ENCODE measurements at regions not wholly inside any gene's neighbourhood (a gene's known extent, or its start where the extent isn't known, plus 50 kb on each side); places are given as distances from the start of the nearest gene placed in this dataset.

- no peaks in the 10 kb centered on the region for H3K79me2 ChIP-seq (ENCODE audit: insufficient read depth)
- 0 out of 2 replicates have a peak, but pooled peaks cover 2% of the 10 kb centered on the region for H3K27me3 ChIP-seq (replicated peaks; ENCODE audit: insufficient read depth)
- no peak overlapping the region for H3K27ac ChIP-seq
- H3K9ac ChIP-seq: no peak overlapping the region
- H3K9me2 ChIP-seq (ENCODE audit: insufficient read depth): no peaks in the 10 kb centered on the region
- no peaks in the 10 kb centered on the region for H3K4me1 ChIP-seq (ENCODE audit: insufficient read depth)
- no peaks in the 10 kb centered on the region for H3K36me3 ChIP-seq (ENCODE audit: low read depth)
- no peak overlapping the region for H2AFZ ChIP-seq
- no peaks in the 10 kb centered on the region for H4K20me1 ChIP-seq (ENCODE audit: insufficient read depth)
- WGBS, 2 experiments (ENCODE audit: low coverage in 1 of 2, low lambda C conversion rate in 2 of 2, missing lambda C conversion rate in 2 of 2): 0% methylated on average over 1 of the region's 1 CpG
- H3K4me3 ChIP-seq: no peak overlapping the region
- no peaks in the 10 kb centered on the region for H3F3A ChIP-seq (ENCODE audit: insufficient read depth)
- no peak for TF ChIP-seq EZH2 (IDR thresholded peaks at IDR 0.05; ENCODE audit: insufficient read depth, poor library complexity, severe bottlenecking)
- TF ChIP-seq EZH2phosphoT487 (IDR thresholded peaks at IDR 0.05; ENCODE audit: insufficient read depth, low read depth): no peak
- no peaks in the 10 kb centered on the region for H3K9me3 ChIP-seq (ENCODE audit: low read depth)
- no peak overlapping the region for H3K4me2 ChIP-seq (ENCODE audit: unreplicated experiment)
- in situ Hi-C loops (cut with MboI): no loop called here
- no peak for DNase-seq
Observed at GRCh38 chr11:116406042-116406441, 366.7 kb downstream of the BUD13 start.

GRCh38 chr11:116404462-116404798 is 368.4 kb downstream of the BUD13 start:
- no peak for DNase-seq
- Histone ChIP-seq H3K27me3 (replicated peaks; ENCODE audit: insufficient read depth) (0 out of 2 replicates have a peak, but pooled peaks cover 2% of the 10 kb centered on the region), H2AFZ (no peak overlapping the region), H4K20me1 (ENCODE audit: insufficient read depth) (no peaks in the 10 kb centered on the region), H3K4me1 (ENCODE audit: insufficient read depth) (no peaks in the 10 kb centered on the region), H3K79me2 (ENCODE audit: insufficient read depth) (no peaks in the 10 kb centered on the region), H3K9me2 (ENCODE audit: insufficient read depth) (no peaks in the 10 kb centered on the region), H3K9ac (no peak overlapping the region), H3K4me3 (no peak overlapping the region), H3K4me2 (ENCODE audit: unreplicated experiment) (no peak overlapping the region), H3F3A (ENCODE audit: insufficient read depth) (no peaks in the 10 kb centered on the region), H3K36me3 (ENCODE audit: low read depth) (no peaks in the 10 kb centered on the region), H3K27ac (no peak overlapping the region), H3K9me3 (ENCODE audit: low read depth) (no peaks in the 10 kb centered on the region)
- WGBS, 2 experiments (ENCODE audit: low coverage in 1 of 2, low lambda C conversion rate in 2 of 2, missing lambda C conversion rate in 2 of 2): 8 to 12% methylated on average over 3 of the region's 3 CpGs
- TF ChIP-seq EZH2 (IDR thresholded peaks at IDR 0.05; ENCODE audit: insufficient read depth, poor library complexity, severe bottlenecking) (no peak), EZH2phosphoT487 (IDR thresholded peaks at IDR 0.05; ENCODE audit: insufficient read depth, low read depth) (no peak)
- in situ Hi-C loops (cut with MboI): no loop called here

DNA sequence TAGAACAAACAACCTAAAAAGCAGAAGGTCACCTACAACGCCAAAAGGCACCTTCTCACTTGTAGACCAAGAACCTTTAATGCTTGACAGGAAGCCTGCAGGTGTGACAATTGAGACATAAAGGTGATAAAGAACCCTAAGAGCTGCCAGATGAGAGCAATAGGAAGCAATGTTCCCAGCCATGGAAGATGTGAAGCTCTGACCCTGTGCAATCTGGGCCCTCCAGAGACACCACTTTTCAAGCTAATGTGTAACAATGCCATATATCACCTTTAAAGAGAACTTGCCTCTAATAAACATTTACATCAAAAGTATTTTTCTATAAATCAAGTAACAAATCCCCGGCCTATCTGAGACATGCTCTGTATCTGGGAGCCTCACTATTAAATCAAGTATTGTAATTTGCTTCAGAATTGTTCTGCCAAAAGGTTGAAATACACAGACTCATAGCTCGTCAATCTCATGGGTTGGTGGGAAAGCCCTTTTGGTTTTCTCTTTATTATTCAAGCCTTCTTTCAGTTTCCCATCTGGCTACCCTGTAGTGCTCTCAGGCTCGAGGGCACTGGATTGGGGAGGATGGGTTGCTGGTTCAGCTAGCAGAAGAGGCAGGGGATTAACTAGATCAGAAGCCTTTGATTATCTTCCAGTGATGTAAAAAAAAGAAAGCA is 368.9 kb downstream of the BUD13 start:
- Histone ChIP-seq H3K9me2 (ENCODE audit: insufficient read depth) (no peaks in the 10 kb centered on the region), H3K79me2 (ENCODE audit: insufficient read depth) (no peaks in the 10 kb centered on the region), H3K27me3 (replicated peaks; ENCODE audit: insufficient read depth) (0 out of 2 replicates have a peak, but pooled peaks cover 2% of the 10 kb centered on the region), H3K36me3 (ENCODE audit: low read depth) (no peaks in the 10 kb centered on the region), H3K9ac (no peak overlapping the region), H3F3A (ENCODE audit: insufficient read depth) (no peaks in the 10 kb centered on the region), H2AFZ (no peak overlapping the region), H3K27ac (no peak overlapping the region), H3K4me1 (ENCODE audit: insufficient read depth) (no peaks in the 10 kb centered on the region), H4K20me1 (ENCODE audit: insufficient read depth) (no peaks in the 10 kb centered on the region), H3K4me3 (no peak overlapping the region), H3K4me2 (ENCODE audit: unreplicated experiment) (no peak overlapping the region), H3K9me3 (ENCODE audit: low read depth) (no peaks in the 10 kb centered on the region)
- in situ Hi-C loops (cut with MboI): no loop called here
- no peak for DNase-seq
- TF ChIP-seq EZH2 (IDR thresholded peaks at IDR 0.05; ENCODE audit: insufficient read depth, poor library complexity, severe bottlenecking): no peak
- TF ChIP-seq EZH2phosphoT487 (IDR thresholded peaks at IDR 0.05; ENCODE audit: insufficient read depth, low read depth): no peak
- WGBS, 2 experiments (ENCODE audit: low coverage in 1 of 2, low lambda C conversion rate in 2 of 2, missing lambda C conversion rate in 2 of 2): 4 to 11% methylated on average over 4 of the region's 4 CpGs

GRCh38 chr11:116400081-116400480 is 372.7 kb downstream of the BUD13 start:
- Histone ChIP-seq H3F3A (ENCODE audit: insufficient read depth) (no peaks in the 10 kb centered on the region), H3K27me3 (replicated peaks; ENCODE audit: insufficient read depth) (0 out of 2 replicates have a peak, but pooled peaks cover 2% of the 10 kb centered on the region), H3K79me2 (ENCODE audit: insufficient read depth) (no peaks in the 10 kb centered on the region), H2AFZ (no peak overlapping the region), H3K36me3 (ENCODE audit: low read depth) (no peaks in the 10 kb centered on the region), H3K4me1 (ENCODE audit: insufficient read depth) (no peaks in the 10 kb centered on the region), H3K9me2 (ENCODE audit: insufficient read depth) (no peaks in the 10 kb centered on the region), H3K4me2 (ENCODE audit: unreplicated experiment) (no peak overlapping the region), H3K9me3 (ENCODE audit: low read depth) (no peaks in the 10 kb centered on the region), H3K9ac (no peak overlapping the region), H4K20me1 (ENCODE audit: insufficient read depth) (no peaks in the 10 kb centered on the region), H3K27ac (no peak overlapping the region), H3K4me3 (no peak overlapping the region)
- no peak for TF ChIP-seq EZH2 (IDR thresholded peaks at IDR 0.05; ENCODE audit: insufficient read depth, poor library complexity, severe bottlenecking)
- in situ Hi-C loops (cut with MboI): no loop called here
- 24 to 31% methylated on average over 5 of the region's 5 CpGs for WGBS, 2 experiments (ENCODE audit: low coverage in 1 of 2, low lambda C conversion rate in 2 of 2, missing lambda C conversion rate in 2 of 2)
- no peak for DNase-seq

Data from GM23248 (cell line).